Mucosa of descending colon (tissue), 3 donors: ENCODE measurements at regions not wholly inside any gene's neighbourhood (a gene's known extent, or its start where the extent isn't known, plus 50 kb on each side); places are given as distances from the start of the nearest gene placed in this dataset.

Source experiments
- ATAC-seq: fragments of 200-7000 bp; cut with Tn5 transposase; one replicate; pipeline ENCODE4 v1.9.1; 2020; ENCODE audit warnings: mild to moderate bottlenecking, moderate library complexity
- DNase-seq, 3 donors: peaks; one replicate each; pipeline ENCODE4 v3.0.0-alpha.2; 2020
- H3K36me3 ChIP-seq: fragments of 200-600 bp; one replicate; pipeline ENCODE4 v1.8.0; 2021; ENCODE audit warnings: low read depth, mild to moderate bottlenecking
- H3K4me1 ChIP-seq: fragments of 200-600 bp; one replicate; pipeline ENCODE4 v1.8.0; 2021; ENCODE audit warnings: low read depth, mild to moderate bottlenecking
- H3K4me3 ChIP-seq: fragments of 200-600 bp; one replicate; pipeline ENCODE4 v1.8.0; 2021; ENCODE audit warnings: mild to moderate bottlenecking
- H3K9me3 ChIP-seq: fragments of 200-600 bp; one replicate; pipeline ENCODE4 v1.8.0; 2021; ENCODE audit warnings: mild to moderate bottlenecking
- intact Hi-C, 2 donors: fragments of 100-400 bp; cut with DNase I in 1 of 2; cut with micrococcal nuclease in 1 of 2; formaldehyde crosslinking; loops; one replicate each; pipeline versions ENCODE4 v1.11.0 to v1.11.1; 2022; cut with DNase I, micrococcal nuclease
- TF ChIP-seq, protein P1 (sequence below): fragments of 200-600 bp; IDR thresholded peaks from one replicate; pipeline ENCODE4 v1.8.0; 2022; ENCODE audit warnings: antibody characterized with exemption, mild to moderate bottlenecking
- donor health status: DM: no; HTN: no; CAD: no; lungs with moderate emphysema.
- donor health status: DM: no; HTN: no; CAD: no.
- donor health status: DM: no; HTN: yes; CAD: no.

DNA sequence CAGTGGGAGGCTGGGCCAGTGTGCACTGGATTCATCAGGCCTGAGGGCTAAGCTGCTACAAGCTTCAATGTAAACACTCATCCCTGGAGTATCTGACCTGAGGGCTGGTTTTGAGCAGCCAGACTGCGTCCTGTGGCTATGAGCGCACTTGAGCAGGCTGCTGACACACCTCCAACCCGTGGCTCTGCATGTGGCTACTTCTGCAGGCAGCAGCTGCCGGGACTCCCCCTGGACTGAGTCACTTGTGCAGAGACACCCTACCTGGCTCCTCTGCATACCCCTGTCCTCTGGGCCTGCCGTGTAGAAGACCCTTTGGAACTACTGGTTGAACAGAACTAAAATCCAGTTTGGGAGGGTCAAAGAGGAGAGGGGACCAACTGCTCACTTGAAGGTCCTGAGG lies 172.0 kb downstream of the SCP2D1 start:
- Histone ChIP-seq H3K9me3 (no peaks in the 10 kb centered on the region), H3K36me3 (no peaks in the 10 kb centered on the region), H3K4me1 (no peaks in the 10 kb centered on the region), H3K4me3 (no peak overlapping the region)
- TF ChIP-seq, protein P1, sequence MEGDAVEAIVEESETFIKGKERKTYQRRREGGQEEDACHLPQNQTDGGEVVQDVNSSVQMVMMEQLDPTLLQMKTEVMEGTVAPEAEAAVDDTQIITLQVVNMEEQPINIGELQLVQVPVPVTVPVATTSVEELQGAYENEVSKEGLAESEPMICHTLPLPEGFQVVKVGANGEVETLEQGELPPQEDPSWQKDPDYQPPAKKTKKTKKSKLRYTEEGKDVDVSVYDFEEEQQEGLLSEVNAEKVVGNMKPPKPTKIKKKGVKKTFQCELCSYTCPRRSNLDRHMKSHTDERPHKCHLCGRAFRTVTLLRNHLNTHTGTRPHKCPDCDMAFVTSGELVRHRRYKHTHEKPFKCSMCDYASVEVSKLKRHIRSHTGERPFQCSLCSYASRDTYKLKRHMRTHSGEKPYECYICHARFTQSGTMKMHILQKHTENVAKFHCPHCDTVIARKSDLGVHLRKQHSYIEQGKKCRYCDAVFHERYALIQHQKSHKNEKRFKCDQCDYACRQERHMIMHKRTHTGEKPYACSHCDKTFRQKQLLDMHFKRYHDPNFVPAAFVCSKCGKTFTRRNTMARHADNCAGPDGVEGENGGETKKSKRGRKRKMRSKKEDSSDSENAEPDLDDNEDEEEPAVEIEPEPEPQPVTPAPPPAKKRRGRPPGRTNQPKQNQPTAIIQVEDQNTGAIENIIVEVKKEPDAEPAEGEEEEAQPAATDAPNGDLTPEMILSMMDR: no peak
- intact Hi-C loops: no loop called here
- DNase-seq (no peak), ATAC-seq (no peak)

DNA sequence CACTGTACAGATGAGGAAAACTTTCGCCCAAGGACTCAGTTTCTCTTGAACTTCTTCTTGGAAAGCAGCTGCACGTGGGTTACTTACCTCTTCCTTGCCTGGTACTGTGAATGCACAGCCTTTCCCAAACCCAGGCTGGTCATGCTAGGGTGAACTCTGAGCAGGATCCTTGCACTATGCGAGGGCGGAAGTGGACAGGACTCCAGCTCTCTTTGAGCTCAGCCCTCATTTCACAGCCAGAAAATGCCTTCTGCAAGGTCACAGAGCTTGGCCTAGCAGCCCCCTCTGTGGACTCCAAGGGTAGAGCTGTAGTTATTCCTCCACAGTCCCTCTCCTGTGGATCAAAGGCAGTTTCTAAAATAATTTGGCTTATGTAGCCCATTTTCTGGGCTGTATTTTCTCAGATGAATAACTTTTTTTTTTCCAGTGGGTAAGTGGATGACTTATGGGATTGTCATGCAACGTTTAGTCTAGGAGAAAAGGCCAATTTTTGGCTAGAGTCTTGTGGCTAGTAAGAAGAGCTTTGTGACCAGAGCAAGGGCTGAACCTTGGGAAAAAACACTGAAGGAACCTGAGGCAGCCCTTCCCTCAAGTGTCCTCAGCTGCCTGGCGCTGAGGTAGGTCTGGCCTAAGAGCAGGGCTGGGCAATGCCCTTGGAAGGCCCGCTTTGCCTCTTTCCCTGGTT lies 172.7 kb downstream of the SCP2D1 start:
- Histone ChIP-seq H3K36me3 (no peaks in the 10 kb centered on the region), H3K4me1 (no peaks in the 10 kb centered on the region), H3K9me3 (no peaks in the 10 kb centered on the region), H3K4me3 (no peak overlapping the region)
- peak; percentile 25 for ATAC-seq
- no peak for DNase-seq
- TF ChIP-seq, protein P1: no peak
- intact Hi-C loops: no loop called here

DNA sequence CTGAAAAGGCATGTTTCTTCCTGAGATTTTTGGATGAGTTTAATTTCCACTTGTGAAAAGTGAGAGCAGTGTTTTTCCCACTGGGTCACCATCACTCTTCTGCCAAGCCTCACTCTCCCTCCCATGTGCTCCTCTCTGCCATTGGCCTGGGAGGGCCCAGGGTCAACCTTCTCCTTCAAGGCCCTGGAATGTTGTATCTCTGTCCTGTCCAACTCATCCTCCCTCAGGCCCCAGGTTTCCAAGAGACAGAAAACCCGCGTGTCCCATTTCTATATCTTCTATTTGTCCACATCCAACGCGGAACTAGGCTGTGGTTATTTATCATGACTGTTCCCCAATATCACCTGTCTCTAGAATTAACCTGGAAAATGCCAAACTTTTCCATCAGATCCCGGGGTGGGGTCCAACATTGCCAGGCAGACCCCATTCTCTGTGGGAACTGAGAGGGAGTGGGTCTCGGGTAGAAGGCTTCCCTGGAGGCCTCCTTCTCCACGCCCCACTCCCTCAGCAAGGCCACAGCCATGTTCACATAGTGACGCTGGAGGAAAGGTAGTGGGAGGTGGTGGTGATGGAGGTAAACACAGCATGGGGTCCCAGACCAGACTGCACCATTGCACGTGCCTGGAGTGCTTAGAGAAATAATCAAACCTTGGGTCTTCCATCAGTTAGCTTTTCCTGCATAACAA lies 173.5 kb downstream of the SCP2D1 start:
- Histone ChIP-seq H3K36me3 (no peaks in the 10 kb centered on the region), H3K9me3 (no peaks in the 10 kb centered on the region), H3K4me1 (no peaks in the 10 kb centered on the region), H3K4me3 (no peak overlapping the region)
- TF ChIP-seq, protein P1: no peak
- ATAC-seq (no peak), DNase-seq (no peak)
- intact Hi-C loops: no loop called here

DNA sequence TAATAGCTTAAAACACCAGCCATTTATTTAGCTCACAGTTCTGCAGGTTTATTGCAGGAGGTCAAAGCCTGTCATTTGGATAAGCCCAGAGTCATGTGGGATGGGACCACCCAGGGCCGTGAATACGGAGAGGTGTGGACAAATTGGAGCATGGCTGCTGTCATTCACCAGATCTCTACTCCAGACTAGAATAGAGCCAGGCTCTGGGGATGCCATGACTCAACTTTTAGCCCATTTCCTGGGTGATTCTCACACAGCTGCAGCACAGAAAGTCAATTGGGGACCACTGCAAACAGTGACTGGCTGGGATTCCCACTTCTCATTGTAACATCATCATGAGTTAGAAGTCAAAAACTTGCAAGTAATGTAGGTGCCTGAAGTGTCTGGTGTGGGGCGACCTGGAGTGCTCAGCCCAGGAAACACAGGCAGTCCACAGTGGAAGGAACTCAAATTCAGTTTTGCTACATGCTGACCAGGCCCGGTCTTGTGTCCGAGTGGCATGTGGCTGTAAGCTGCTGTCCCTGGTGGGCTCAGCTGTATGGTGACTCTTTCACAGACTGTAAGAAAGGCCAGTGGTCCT lies 174.3 kb downstream of the SCP2D1 start:
- H3K9me3 ChIP-seq: no peaks in the 10 kb centered on the region
- TF ChIP-seq, protein P1: no peak
- intact Hi-C loops: no loop called here
- H3K4me3 ChIP-seq: no peak overlapping the region
- no peaks in the 10 kb centered on the region for H3K4me1 ChIP-seq
- no peaks in the 10 kb centered on the region for H3K36me3 ChIP-seq
- DNase-seq: no peak
- ATAC-seq: no peak

DNA sequence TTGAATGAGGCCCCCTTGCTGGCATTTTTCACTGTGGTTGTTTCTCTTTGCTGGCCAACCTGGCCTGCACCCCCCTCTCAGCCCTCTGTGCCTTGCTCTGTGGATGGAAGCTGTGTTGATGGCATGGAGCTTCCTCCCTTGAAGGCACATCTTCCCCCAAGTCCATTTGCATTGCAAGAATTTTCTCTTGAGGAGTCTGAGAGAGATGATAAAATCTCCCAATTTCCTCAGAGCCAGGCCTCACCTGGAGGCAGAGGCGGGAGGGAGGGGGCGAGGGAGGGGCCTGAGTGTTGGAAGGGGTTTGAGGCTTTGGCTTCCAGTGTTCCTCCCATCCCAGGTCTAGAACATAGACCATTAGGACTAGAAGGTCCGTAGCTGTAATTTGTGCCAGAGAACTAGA lies 175.1 kb downstream of the SCP2D1 start:
- Histone ChIP-seq H3K36me3 (no peaks in the 10 kb centered on the region), H3K9me3 (no peaks in the 10 kb centered on the region), H3K4me1 (no peaks in the 10 kb centered on the region), H3K4me3 (no peak overlapping the region)
- TF ChIP-seq, protein P1: no peak
- no peak for DNase-seq
- intact Hi-C loops: no loop called here
- no peak for ATAC-seq
